HCT116 (cell line): ENCODE measurements at regions not wholly inside any gene's neighbourhood (a gene's known extent, or its start where the extent isn't known, plus 50 kb on each side); places are given as distances from the start of the nearest gene placed in this dataset.

Source experiments
- ATAC-seq: fragments of 200-7000 bp; cut with Tn5 transposase; 2 replicates; pipeline ENCODE4 v1.9.1; 2020; ENCODE audit warnings: mild to moderate bottlenecking, moderate library complexity
- BruUV-seq: library from RNA; stranded (reverse); fragments of 400-500 nt; replicated peaks from 2 replicates; lab custom pipeline; 2021; lab: Mats Ljungman, UMichigan
- CTCF ChIA-PET: fragments of 300-600 bp; sonication (Branson Sonifier 250); formaldehyde crosslinking; loops from one replicate; lab custom pipeline; 2021; ENCODE audit warnings: antibody characterized with exemption; lab: Charles Lee
- POLR2A ChIA-PET: fragments of 300-600, 350-600 bp; sonication (Branson Sonifier 250); formaldehyde crosslinking; loops from one replicate; lab custom pipeline; 2021; ENCODE audit warnings: antibody characterized with exemption; lab: Charles Lee
- RAD21 ChIA-PET, 2 experiments: fragments of 300-600 bp; sonication (Branson Sonifier 250); formaldehyde crosslinking; loops; one replicate each; lab custom pipeline; 2023; ENCODE audit warnings: low total read pairs in 2 of 2; ENCODE audit not compliant: uncharacterized antibody in 2 of 2, unreplicated experiment in 2 of 2, low non-redundant PET in 1 of 2; lab: Charles Lee
- DNase-seq: peaks from one replicate; pipeline ENCODE4 v3.0.0-alpha.2; 2010; ENCODE audit warnings: low read depth, low spot score
- H2AFZ ChIP-seq: fragments of 200-600 bp; shearing (Covaris generic), sonication (generic); 2 replicates; pipeline ENCODE4 v1.6.1; 2017; ENCODE audit warnings: low read depth, mixed run types, mixed read lengths, antibody characterized with exemption, low read length; ENCODE audit not compliant: poor library complexity, severe bottlenecking
- H3K27ac ChIP-seq: 2 replicates; pipeline ENCODE4 v1.5.1; 2012; ENCODE audit warnings: low read depth, low read length
- H3K27me3 ChIP-seq: fragments of 200-600 bp; sonication (generic); 2 replicates; pipeline ENCODE4 v1.6.1; 2016; ENCODE audit warnings: mixed run types, low read length, mixed read lengths; ENCODE audit not compliant: insufficient read depth
- H3K36me3 ChIP-seq, 2 experiments: fragments of 200-500 bp in 1 of 2; fragments of 200-600 bp in 1 of 2; sonication (Bioruptor generic) in 1 of 2; sonication (generic) in 1 of 2; 2 replicates each; pipeline versions ENCODE4 v1.5.1 to v1.6.1; 2014 to 2016; ENCODE audit warnings: low read length in 2 of 2, inconsistent platforms in 1 of 2, mixed read lengths in 1 of 2, mixed run types in 1 of 2; ENCODE audit not compliant: insufficient read depth in 2 of 2, control insufficient read depth in 1 of 2
- H3K4me1 ChIP-seq, 2 experiments: fragments of 200-600 bp in 1 of 2; sonication (generic) in 1 of 2; 2 replicates each; pipeline versions ENCODE4 v1.5.1 to v1.6.1; 2012 to 2017; ENCODE audit warnings: low read length in 2 of 2, inconsistent platforms in 1 of 2, mild to moderate bottlenecking in 1 of 2, mixed read lengths in 1 of 2, mixed run types in 1 of 2, moderate library complexity in 1 of 2; ENCODE audit not compliant: insufficient read depth in 2 of 2, control insufficient read depth in 1 of 2
- H3K4me2 ChIP-seq: fragments of 200-600 bp; sonication (generic); 2 replicates; pipeline ENCODE4 v1.6.1; 2017; ENCODE audit warnings: mixed run types, low read length, mixed read lengths
- H3K4me3 ChIP-seq, 2 experiments: fragments of 200-600 bp in 1 of 2; sonication (generic) in 1 of 2; replicated peaks in 1 of 2; 2 replicates each; pipeline ENCODE4 v1.5.1; 2011 to 2016; ENCODE audit warnings: low read length in 2 of 2, control low read depth in 1 of 2, low read depth in 1 of 2, mild to moderate bottlenecking in 1 of 2, mixed read lengths in 1 of 2, mixed run types in 1 of 2
- H3K79me2 ChIP-seq: fragments of 200-600 bp; sonication (generic); 2 replicates; pipeline ENCODE4 v1.6.1; 2017; ENCODE audit warnings: mild to moderate bottlenecking, mixed run types, low read length, moderate library complexity, mixed read lengths; ENCODE audit not compliant: insufficient read depth
- H3K9ac ChIP-seq: fragments of 200-600 bp; sonication (generic); 2 replicates; pipeline ENCODE4 v1.6.1; 2016; ENCODE audit warnings: low read length, mixed read lengths
- H3K9me2 ChIP-seq: fragments of 200-600 bp; sonication (generic), shearing (Covaris generic); 2 replicates; pipeline ENCODE4 v1.6.1; 2017; ENCODE audit warnings: mixed run types, mild to moderate bottlenecking, moderate library complexity; ENCODE audit not compliant: insufficient read depth
- H3K9me3 ChIP-seq, 2 experiments: fragments of 200-500 bp in 1 of 2; fragments of 200-600 bp in 1 of 2; sonication (Bioruptor generic) in 1 of 2; sonication (generic) in 1 of 2; 2 replicates each; pipeline ENCODE4 v1.6.1; 2014 to 2017; ENCODE audit warnings: low read length in 2 of 2, mixed read lengths in 2 of 2, inconsistent platforms in 1 of 2, low read depth in 1 of 2, mild to moderate bottlenecking in 1 of 2, mixed run types in 1 of 2, moderate library complexity in 1 of 2; ENCODE audit not compliant: control insufficient read depth in 1 of 2, insufficient read depth in 1 of 2
- H4K20me1 ChIP-seq: fragments of 200-600 bp; sonication (generic), shearing (Covaris generic); 2 replicates; pipeline ENCODE4 v1.6.1; 2017; ENCODE audit warnings: mixed run types, mild to moderate bottlenecking, moderate library complexity; ENCODE audit not compliant: insufficient read depth
- CBX3 ChIP-seq: IDR thresholded peaks from 2 replicates; pipeline ENCODE4 v1.6.1; 2012; ENCODE audit warnings: low read depth
- CEBPB ChIP-seq: IDR thresholded peaks from 2 replicates; pipeline ENCODE4 v1.6.1; 2012; ENCODE audit warnings: low read depth
- EGR1 ChIP-seq: IDR thresholded peaks from 2 replicates; pipeline ENCODE4 v1.6.1; 2012; ENCODE audit warnings: low read depth
- ELF1 ChIP-seq: IDR thresholded peaks from 2 replicates; pipeline ENCODE4 v1.6.1; 2012; ENCODE audit warnings: low read depth, borderline replicate concordance
- EZH2 ChIP-seq: fragments of 200-600 bp; sonication (generic); IDR thresholded peaks from 2 replicates; pipeline ENCODE4 v1.6.1; 2017; ENCODE audit warnings: antibody characterized with exemption, mixed run types
- EZH2phosphoT487 ChIP-seq: fragments of 200-600 bp; IDR thresholded peaks from 2 replicates; pipeline ENCODE4 v1.6.1; 2018; ENCODE audit warnings: antibody characterized with exemption, borderline replicate concordance
- FOSL1 ChIP-seq: IDR thresholded peaks from 2 replicates; pipeline ENCODE4 v1.6.1; 2012; ENCODE audit warnings: low read depth
- JUND ChIP-seq: IDR thresholded peaks from 2 replicates; pipeline ENCODE4 v1.6.1; 2012
- POLR2A ChIP-seq: IDR thresholded peaks from 2 replicates; pipeline ENCODE4 v1.7.0; 2011; ENCODE audit warnings: borderline replicate concordance; ENCODE audit not compliant: insufficient read depth, insufficient read length; ENCODE audit errors: extremely low read depth
- POLR2AphosphoS5 ChIP-seq: IDR thresholded peaks from 2 replicates; pipeline ENCODE4 v1.6.1; 2011; ENCODE audit warnings: mild to moderate bottlenecking, low read depth, low read length, moderate library complexity
- RAD21 ChIP-seq: IDR thresholded peaks from 2 replicates; pipeline ENCODE4 v1.6.1; 2012; ENCODE audit warnings: low read depth, mild to moderate bottlenecking
- SIN3A ChIP-seq: IDR thresholded peaks from 2 replicates; pipeline ENCODE4 v1.6.1; 2012; ENCODE audit warnings: low read depth
- SRF ChIP-seq: IDR thresholded peaks from 2 replicates; pipeline ENCODE4 v1.6.1; 2012; ENCODE audit warnings: low read depth
- TCF7L2 ChIP-seq: IDR thresholded peaks from 2 replicates; pipeline ENCODE4 v1.7.0; 2011; ENCODE audit warnings: borderline replicate concordance, inconsistent platforms; ENCODE audit not compliant: insufficient read depth, insufficient read length; ENCODE audit errors: extremely low read depth
- ZNF274 ChIP-seq: fragments of 200-500 bp; sonication (Bioruptor generic); IDR thresholded peaks from 2 replicates; pipeline ENCODE4 v1.6.1; 2014; ENCODE audit warnings: mild to moderate bottlenecking, low read depth, low read length, inconsistent platforms
- intact Hi-C: fragments of 100-400 bp; cut with micrococcal nuclease; formaldehyde crosslinking; loops from 2 replicates; pipeline ENCODE4 v1.10.0; 2022
- TF ChIP-seq, protein P1 (sequence below): IDR thresholded peaks from 2 replicates; pipeline ENCODE4 v1.6.1; 2012
- TF ChIP-seq, protein P2 (sequence below), 3 experiments: fragments of 200-600 bp in 1 of 3; sonication (generic) in 1 of 3; IDR thresholded peaks in 2 of 3; conservative IDR thresholded peaks in 1 of 3; 2 replicates each; pipeline ENCODE4 v1.5.1; 2012 to 2017; ENCODE audit warnings: low read depth in 2 of 3, low read length in 2 of 3, antibody characterized with exemption in 1 of 3, borderline replicate concordance in 1 of 3, control low read depth in 1 of 3, mild to moderate bottlenecking in 1 of 3, mixed read lengths in 1 of 3, mixed run types in 1 of 3, moderate library complexity in 1 of 3; ENCODE audit not compliant: insufficient read depth in 1 of 3
- TF ChIP-seq, protein P3 (sequence below): IDR thresholded peaks from 2 replicates; pipeline ENCODE4 v1.6.1; 2012
- TF ChIP-seq, protein P4 (sequence below): IDR thresholded peaks from 2 replicates; pipeline ENCODE4 v1.6.1; 2012; ENCODE audit warnings: low read depth

DNA sequence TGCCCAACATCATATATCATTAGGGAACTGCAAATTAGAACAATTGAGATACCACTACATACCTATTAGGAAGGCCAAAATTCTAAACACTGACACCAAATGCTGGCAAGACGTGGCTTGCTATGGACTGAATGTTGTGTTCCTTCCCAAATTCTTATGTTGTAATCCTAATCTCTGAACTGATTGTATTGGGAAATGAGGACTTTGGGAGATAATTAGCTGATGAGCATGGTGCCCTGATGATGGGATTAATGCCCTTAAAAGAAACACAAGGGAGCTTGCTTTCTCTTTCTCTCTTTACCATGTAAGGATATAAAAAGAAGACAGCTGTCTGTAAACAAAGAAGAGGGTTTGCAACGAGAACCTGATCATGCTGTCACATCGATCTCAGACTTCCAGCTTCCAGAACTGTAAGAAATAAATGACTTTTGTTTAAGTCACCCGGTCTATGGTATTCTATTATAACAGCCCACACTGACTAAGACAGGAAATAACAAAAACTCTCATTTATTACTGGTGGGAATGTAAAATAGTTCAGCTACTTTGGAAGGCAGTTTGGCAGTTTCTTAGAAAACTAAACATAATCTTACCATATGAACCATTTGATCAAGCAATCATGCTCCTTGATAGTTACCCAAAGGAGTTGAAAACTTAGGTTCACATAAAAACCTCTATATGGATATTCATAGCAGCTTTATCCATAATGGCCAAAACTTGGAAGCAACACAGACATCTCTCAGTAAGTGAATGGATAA is 458.3 kb upstream of the CBLB start:
- H3K27ac ChIP-seq, result no peak overlapping the region
- intact Hi-C loops, result no loop called here
- H3K27me3 ChIP-seq, result no peaks in the 10 kb centered on the region
- RAD21 ChIA-PET, result no interaction called here
- no peaks in the 10 kb centered on the region for H3K79me2 ChIP-seq
- ATAC-seq, result no peak
- BruUV-seq, result no TSS peak
- no peak overlapping the region for H3K4me2 ChIP-seq
- H3K9ac ChIP-seq, result no peak overlapping the region
- CTCF ChIA-PET, result no interaction called here
- POLR2A ChIA-PET, result no interaction called here
- H3K9me3 ChIP-seq, result no peaks in the 10 kb centered on the region
- H3K4me3 ChIP-seq, result no peak overlapping the region
- no peaks in the 10 kb centered on the region for H3K9me2 ChIP-seq
- no peak overlapping the region for H2AFZ ChIP-seq
- TF ChIP-seq ZNF274 (no peak), EZH2 (no peak), SIN3A (no peak), TCF7L2 (no peak), JUND (no peak), CBX3 (no peak), POLR2A (no peak), EGR1 (no peak), SRF (no peak), POLR2AphosphoS5 (no peak), RAD21 (no peak), EZH2phosphoT487 (no peak), CEBPB (no peak), FOSL1 (no peak), ELF1 (no peak)
- TF ChIP-seq, protein P1, sequence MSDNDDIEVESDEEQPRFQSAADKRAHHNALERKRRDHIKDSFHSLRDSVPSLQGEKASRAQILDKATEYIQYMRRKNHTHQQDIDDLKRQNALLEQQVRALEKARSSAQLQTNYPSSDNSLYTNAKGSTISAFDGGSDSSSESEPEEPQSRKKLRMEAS, result no peak
- TF ChIP-seq, protein P2, sequence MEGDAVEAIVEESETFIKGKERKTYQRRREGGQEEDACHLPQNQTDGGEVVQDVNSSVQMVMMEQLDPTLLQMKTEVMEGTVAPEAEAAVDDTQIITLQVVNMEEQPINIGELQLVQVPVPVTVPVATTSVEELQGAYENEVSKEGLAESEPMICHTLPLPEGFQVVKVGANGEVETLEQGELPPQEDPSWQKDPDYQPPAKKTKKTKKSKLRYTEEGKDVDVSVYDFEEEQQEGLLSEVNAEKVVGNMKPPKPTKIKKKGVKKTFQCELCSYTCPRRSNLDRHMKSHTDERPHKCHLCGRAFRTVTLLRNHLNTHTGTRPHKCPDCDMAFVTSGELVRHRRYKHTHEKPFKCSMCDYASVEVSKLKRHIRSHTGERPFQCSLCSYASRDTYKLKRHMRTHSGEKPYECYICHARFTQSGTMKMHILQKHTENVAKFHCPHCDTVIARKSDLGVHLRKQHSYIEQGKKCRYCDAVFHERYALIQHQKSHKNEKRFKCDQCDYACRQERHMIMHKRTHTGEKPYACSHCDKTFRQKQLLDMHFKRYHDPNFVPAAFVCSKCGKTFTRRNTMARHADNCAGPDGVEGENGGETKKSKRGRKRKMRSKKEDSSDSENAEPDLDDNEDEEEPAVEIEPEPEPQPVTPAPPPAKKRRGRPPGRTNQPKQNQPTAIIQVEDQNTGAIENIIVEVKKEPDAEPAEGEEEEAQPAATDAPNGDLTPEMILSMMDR (IDR thresholded peaks at IDR 0.05 in 2 of 3, conservative IDR thresholded peaks at IDR 0.05 in 1 of 3; ENCODE audit: borderline replicate concordance in 1 of 3, insufficient read depth in 1 of 3, low read depth in 2 of 3, low read length in 2 of 3), result no peak
- TF ChIP-seq, protein P3, sequence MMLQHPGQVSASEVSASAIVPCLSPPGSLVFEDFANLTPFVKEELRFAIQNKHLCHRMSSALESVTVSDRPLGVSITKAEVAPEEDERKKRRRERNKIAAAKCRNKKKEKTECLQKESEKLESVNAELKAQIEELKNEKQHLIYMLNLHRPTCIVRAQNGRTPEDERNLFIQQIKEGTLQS, result no peak
- TF ChIP-seq, protein P4, sequence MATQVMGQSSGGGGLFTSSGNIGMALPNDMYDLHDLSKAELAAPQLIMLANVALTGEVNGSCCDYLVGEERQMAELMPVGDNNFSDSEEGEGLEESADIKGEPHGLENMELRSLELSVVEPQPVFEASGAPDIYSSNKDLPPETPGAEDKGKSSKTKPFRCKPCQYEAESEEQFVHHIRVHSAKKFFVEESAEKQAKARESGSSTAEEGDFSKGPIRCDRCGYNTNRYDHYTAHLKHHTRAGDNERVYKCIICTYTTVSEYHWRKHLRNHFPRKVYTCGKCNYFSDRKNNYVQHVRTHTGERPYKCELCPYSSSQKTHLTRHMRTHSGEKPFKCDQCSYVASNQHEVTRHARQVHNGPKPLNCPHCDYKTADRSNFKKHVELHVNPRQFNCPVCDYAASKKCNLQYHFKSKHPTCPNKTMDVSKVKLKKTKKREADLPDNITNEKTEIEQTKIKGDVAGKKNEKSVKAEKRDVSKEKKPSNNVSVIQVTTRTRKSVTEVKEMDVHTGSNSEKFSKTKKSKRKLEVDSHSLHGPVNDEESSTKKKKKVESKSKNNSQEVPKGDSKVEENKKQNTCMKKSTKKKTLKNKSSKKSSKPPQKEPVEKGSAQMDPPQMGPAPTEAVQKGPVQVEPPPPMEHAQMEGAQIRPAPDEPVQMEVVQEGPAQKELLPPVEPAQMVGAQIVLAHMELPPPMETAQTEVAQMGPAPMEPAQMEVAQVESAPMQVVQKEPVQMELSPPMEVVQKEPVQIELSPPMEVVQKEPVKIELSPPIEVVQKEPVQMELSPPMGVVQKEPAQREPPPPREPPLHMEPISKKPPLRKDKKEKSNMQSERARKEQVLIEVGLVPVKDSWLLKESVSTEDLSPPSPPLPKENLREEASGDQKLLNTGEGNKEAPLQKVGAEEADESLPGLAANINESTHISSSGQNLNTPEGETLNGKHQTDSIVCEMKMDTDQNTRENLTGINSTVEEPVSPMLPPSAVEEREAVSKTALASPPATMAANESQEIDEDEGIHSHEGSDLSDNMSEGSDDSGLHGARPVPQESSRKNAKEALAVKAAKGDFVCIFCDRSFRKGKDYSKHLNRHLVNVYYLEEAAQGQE, result no peak
- no peaks in the 10 kb centered on the region for H3K4me1 ChIP-seq
- no peak for DNase-seq
- H4K20me1 ChIP-seq, result no peaks in the 10 kb centered on the region
- no peaks in the 10 kb centered on the region for H3K36me3 ChIP-seq
